ENCODE measurements at regions not wholly inside any gene's neighbourhood (a gene's known extent, or its start where the extent isn't known, plus 50 kb on each side); places are given as distances from the start of the nearest gene placed in this dataset.

DNA sequence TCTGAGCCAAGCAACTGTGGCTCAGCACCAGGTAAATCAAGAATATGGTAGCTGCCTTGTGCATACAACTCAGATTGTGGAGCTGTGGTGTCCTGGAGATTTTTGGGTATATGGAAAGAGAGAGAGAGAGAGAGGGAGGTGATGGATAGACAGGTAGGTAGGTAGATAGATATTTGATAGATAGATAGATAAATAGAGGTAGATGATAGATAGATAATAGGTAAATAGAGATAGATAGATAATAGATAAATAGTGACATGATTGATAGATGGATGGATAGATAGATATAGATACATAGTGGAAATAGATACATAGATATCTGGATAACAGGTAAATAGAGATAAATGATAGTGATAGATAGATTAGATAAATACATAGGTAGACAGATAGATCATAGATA is 206.3 kb downstream of the KLF6 start:
- no peak for DNase-seq (ENCODE audit: low read depth)
- TF ChIP-seq POLR2A (IDR thresholded peaks at IDR 0.05; ENCODE audit: extremely low read depth, insufficient read length), result no peak
- TF ChIP-seq, protein P1, sequence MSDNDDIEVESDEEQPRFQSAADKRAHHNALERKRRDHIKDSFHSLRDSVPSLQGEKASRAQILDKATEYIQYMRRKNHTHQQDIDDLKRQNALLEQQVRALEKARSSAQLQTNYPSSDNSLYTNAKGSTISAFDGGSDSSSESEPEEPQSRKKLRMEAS (IDR thresholded peaks at IDR 0.05; ENCODE audit: low read depth, low read length), result no peak
- H3K4me3 ChIP-seq (ENCODE audit: low read depth, low read length), result no peak overlapping the region

GRCh38 chr10:3578159-3578558 is 206.8 kb downstream of the KLF6 start:
- no peak for TF ChIP-seq MYC (IDR thresholded peaks at IDR 0.05; ENCODE audit: low read depth, low read length)
- DNase-seq (ENCODE audit: low read depth), result no peak
- no peak overlapping the region for H3K4me3 ChIP-seq (ENCODE audit: low read depth, low read length)

DNA sequence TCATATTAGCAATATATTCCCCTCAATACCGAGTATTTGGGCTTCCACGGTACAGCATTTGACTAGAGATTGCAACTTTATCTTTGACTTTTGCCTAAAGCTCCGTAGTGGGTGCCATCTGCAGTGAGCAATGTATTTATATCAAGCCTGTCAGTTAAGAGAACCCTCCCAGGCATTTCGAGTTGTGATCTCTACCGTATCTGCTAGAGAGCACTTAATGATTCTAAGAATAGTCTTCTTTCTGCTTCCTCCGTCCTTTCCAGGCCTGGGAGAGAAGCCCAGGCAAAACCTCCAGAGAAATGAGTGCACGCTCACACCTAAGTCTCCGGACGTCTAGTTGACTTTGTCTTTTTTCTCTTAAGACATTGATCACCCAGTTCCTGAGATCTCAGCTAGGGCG is 210.6 kb downstream of the KLF6 start:
- TF ChIP-seq POLR2A (IDR thresholded peaks at IDR 0.05; ENCODE audit: extremely low read depth, insufficient read length) (no peak), MYC (IDR thresholded peaks at IDR 0.05; ENCODE audit: low read depth, low read length) (no peak)
- TF ChIP-seq, protein P1 (IDR thresholded peaks at IDR 0.05; ENCODE audit: low read depth, low read length), result no peak
- TF ChIP-seq, protein P2, sequence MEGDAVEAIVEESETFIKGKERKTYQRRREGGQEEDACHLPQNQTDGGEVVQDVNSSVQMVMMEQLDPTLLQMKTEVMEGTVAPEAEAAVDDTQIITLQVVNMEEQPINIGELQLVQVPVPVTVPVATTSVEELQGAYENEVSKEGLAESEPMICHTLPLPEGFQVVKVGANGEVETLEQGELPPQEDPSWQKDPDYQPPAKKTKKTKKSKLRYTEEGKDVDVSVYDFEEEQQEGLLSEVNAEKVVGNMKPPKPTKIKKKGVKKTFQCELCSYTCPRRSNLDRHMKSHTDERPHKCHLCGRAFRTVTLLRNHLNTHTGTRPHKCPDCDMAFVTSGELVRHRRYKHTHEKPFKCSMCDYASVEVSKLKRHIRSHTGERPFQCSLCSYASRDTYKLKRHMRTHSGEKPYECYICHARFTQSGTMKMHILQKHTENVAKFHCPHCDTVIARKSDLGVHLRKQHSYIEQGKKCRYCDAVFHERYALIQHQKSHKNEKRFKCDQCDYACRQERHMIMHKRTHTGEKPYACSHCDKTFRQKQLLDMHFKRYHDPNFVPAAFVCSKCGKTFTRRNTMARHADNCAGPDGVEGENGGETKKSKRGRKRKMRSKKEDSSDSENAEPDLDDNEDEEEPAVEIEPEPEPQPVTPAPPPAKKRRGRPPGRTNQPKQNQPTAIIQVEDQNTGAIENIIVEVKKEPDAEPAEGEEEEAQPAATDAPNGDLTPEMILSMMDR (IDR thresholded peaks at IDR 0.05; ENCODE audit: low read depth, low read length), result no peak
- H3K4me3 ChIP-seq (ENCODE audit: low read depth, low read length), result no peak overlapping the region
- no peak for DNase-seq (ENCODE audit: low read depth)

DNA sequence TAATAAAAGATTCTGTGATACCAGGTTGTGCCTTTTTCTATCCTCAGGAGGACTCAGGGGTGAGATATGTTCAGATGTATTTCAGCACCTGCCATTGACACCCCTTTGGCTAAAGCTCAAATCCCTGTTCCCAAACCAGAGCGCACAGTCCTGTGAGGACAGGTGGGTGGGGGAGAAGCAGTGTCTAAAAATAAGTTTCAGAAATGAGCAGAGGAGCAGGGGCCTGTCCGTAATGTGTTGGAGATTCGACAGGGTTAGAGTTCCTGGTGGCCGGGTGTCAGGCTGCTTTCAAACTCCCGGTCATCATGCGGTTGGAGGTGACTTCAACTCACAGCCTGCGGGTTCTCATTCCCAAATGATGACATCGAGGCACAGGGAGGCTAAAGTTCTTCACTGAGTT is 211.5 kb downstream of the KLF6 start:
- TF ChIP-seq POLR2A (IDR thresholded peaks at IDR 0.05; ENCODE audit: extremely low read depth, insufficient read length), result no peak
- TF ChIP-seq, protein P2 (IDR thresholded peaks at IDR 0.05; ENCODE audit: low read depth, low read length), result no peak
- TF ChIP-seq, protein P1 (IDR thresholded peaks at IDR 0.05; ENCODE audit: low read depth, low read length), result no peak
- no peak for TF ChIP-seq MYC (IDR thresholded peaks at IDR 0.05; ENCODE audit: low read depth, low read length)
- DNase-seq (ENCODE audit: low read depth), result no peak
- no peak overlapping the region for H3K4me3 ChIP-seq (ENCODE audit: low read depth, low read length)

DNA sequence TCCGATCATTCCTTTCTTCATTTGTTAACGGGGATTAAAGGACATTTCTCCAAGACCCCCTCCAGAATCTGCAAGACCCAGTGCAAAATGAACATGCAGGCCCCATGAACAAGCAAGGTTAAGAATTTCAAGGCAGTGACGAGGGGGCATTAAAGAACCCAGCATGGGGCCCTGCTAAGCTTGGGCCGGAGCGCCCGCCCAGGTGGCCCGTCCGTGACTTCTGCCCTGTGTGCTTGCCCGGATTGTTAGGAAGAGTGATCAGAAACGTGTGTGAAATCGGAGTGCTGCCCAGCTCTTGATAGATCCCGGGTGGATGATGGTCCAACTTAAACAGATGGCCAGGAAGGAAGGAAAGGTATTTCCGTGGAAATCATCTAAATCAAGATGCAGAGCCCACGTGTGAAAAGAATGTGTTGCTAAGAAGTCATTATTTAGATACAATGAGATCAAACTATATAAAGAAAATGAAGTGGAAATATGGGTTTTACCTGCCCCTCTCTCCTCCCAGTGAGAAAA is 213.6 kb downstream of the KLF6 start:
- TF ChIP-seq, protein P1 (IDR thresholded peaks at IDR 0.05; ENCODE audit: low read depth, low read length), result no peak
- no peak for TF ChIP-seq POLR2A (IDR thresholded peaks at IDR 0.05; ENCODE audit: extremely low read depth, insufficient read length)
- TF ChIP-seq MYC (IDR thresholded peaks at IDR 0.05; ENCODE audit: low read depth, low read length), result no peak
- TF ChIP-seq, protein P2 (IDR thresholded peaks at IDR 0.05; ENCODE audit: low read depth, low read length), result no peak
- H3K4me3 ChIP-seq (ENCODE audit: low read depth, low read length), result no peak overlapping the region
- no peak for DNase-seq (ENCODE audit: low read depth)

DNA sequence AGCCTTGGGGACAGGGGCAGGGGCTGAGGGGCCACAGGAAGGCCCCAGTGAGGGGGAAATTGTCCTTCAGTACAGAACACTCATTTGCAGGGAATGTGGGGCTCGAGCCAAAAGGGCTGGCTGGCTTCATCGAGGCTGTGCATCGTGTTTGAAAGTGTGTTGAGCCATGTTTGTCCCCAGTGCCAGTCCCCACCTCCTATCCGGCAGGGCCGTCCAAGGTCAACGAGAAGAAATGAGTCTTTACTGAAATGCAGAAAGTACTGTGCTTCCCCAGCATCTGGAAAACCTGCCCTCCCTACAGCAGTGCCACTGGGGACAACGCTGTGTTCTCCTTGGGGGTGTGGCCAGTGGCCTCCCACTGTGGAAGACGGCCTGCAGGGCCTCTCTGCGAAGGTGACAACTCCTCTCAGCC is 214.1 kb downstream of the KLF6 start:
- TF ChIP-seq, protein P2 (IDR thresholded peaks at IDR 0.05; ENCODE audit: low read depth, low read length), result no peak
- TF ChIP-seq MYC (IDR thresholded peaks at IDR 0.05; ENCODE audit: low read depth, low read length) (no peak), POLR2A (IDR thresholded peaks at IDR 0.05; ENCODE audit: extremely low read depth, insufficient read length) (no peak)
- TF ChIP-seq, protein P1 (IDR thresholded peaks at IDR 0.05; ENCODE audit: low read depth, low read length), result no peak
- no peak for DNase-seq (ENCODE audit: low read depth)
- no peak overlapping the region for H3K4me3 ChIP-seq (ENCODE audit: low read depth, low read length)
